ENCODE measurements at regions not wholly inside any gene's neighbourhood (a gene's known extent, or its start where the extent isn't known, plus 50 kb on each side); places are given as distances from the start of the nearest gene placed in this dataset.
"Not testable (repeated sequence)": the region's sequence is repeated elsewhere in the genome, so short reads cannot be mapped to it uniquely, and the experiment has no call there.

GRCh38 chr5:155116456-155117251 lies 103.1 kb downstream of the KIF4B start:
- DNase-seq, result no peak

GRCh38 chr5:155125551-155126095 lies 112.1 kb downstream of the KIF4B start:
- DNase-seq, result no peak

- no peak for DNase-seq
Measured at GRCh38 chr5:155126573-155126972, 113.0 kb downstream of the KIF4B start.

DNA sequence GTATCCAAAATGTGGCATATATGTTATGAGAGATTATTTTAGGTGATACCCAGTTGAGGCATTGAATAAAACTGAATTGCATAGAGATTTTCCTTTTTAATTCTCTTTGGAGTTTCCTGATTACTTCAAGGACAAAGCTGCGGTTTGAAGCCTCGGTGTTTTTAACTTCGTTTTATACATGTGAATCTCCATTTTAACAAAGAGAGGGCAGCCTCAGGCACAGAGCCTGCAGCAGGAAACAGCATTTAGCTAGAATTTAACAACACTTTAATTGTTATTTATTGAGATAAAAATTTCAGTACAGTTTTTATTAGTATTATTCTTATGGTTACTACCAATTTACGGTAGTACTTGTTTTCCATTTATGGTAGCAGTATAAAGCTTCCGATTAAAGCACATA lies 114.0 kb downstream of the KIF4B start:
- no peak for DNase-seq

GRCh38 chr5:155128786-155129512 lies 115.4 kb downstream of the KIF4B start:
- DNase-seq, result no peak

DNA sequence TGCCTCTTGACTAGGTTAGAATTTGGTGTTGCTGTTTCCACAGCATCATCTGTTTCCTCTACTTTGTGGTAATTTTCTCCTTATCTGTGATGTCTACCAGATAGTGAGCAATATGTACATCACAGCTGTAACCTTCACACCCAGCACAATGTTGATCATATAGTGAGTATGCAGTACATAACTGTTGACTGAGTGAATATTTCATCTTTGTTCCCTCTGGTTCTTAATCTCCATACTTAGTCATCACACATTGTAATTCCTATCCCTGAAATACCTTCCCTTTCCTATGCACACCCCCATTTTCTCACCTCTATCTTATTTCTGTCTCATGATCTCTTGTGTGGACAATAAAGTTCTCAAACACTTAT lies 115.9 kb downstream of the KIF4B start:
- DNase-seq, result no peak

DNA sequence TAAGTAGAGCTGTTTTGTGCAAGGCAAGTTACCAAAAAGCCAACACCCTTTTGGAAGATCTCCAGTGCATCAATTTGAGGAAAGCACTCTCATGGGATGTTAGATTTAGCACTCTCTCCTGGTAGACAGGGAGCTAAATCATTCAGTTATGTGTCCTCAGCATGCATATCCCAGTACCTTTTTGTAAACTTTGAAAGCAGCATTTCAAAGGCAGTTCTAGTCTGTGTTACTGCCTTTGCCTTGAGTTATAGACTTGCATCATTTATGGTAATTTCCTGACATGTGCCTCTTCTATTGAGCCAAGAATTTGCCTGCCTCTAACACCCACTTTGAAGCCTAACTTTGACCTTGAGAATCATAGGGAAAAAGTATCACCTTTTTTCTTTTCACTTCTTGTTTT lies 120.6 kb downstream of the KIF4B start:
- no peak for DNase-seq

DNA sequence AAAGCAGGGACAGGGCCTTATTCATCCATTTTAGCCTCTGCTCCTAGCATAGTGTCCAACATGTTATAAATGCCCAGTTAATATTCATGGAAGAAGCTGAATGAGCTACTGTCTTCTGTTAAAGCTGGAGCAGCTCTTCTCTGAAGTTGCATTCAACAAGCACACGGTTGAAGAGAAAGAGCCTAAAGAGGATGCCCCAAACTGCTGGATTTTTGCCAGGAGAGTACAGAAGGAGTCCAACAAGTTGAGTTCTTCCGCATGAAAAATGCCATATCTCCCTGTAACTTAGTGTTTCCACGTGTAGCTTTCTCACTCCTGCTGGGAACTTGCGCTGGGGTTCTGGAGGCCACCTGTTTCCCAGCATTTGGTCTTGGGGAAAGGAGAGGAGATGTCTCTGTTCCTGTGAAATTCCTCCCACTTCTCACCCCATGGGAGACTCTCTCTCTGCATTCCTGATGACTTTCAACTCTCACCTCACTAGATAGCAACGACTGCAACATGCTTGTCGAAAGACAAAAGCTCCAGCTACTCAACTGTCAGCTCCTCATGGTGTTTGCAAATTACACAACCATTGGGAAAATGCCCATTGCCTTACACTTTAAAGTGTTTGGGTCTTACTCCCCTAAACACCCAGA lies 122.8 kb downstream of the KIF4B start:
- no peak for DNase-seq

DNA sequence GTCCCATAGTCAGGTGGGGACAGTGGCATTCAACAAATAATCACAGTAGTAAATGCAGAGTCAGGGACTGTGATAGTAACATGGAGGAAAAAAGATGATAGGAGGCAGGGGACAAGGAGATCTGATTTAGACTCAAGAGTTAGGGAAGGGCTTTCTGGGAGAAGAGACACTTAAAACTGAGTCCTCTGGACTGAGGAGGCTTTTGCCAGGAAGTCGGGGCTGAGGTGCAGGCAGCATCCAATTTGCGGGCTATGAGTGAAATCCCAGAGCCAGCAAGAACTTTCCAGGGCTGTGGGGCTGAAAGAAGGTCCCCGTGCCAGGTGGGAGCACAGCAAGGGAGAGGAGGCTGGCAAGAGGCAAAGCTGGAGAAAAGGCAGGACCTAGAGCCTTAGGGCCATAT lies 124.1 kb downstream of the KIF4B start:
- no peak for DNase-seq

- no peak for DNase-seq
Measured at GRCh38 chr5:155140646-155141045, 127.1 kb downstream of the KIF4B start.

DNA sequence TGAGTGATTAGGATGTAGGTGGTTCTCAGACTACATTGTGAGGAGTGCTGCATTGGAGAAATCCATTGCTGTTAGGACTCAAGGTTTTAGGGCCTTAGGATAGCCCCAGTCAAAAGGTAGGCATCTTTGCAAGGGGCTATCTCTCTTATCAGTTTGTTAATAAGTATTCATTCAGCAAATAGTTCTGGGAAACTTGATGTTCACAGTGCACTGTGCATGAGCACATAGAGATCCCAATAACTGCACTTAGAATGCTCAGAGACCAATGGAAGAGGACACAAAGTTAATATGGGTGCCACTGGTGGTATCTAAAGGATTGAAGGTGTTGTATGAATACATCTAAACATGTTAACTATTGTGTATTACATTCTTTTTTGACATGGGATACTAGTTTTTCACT lies 131.4 kb downstream of the KIF4B start:
- DNase-seq, result no peak

GRCh38 chr5:155147222-155147621 lies 133.7 kb downstream of the KIF4B start:
- no peak for DNase-seq

DNA sequence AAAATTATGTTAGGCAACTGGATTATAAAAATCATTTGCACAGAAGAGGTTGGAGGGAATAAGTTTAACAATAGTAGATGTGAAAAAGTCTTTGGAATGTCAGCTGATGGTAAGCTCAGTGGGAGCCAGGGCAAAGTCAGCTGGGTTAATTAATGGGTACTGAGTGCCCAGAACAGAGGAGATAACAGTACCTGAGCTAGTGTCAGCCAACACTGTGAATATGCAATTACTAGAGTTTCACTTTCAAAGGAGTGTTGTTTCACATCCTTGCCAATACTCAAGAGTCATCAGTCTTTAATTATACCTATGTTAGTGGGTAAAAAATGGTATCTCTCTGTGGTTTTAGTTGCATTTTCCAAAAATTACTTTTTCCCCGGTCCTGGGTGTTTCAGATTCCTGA lies 135.1 kb downstream of the KIF4B start:
- no peak for DNase-seq

- DNase-seq, result no peak
Measured at GRCh38 chr5:155150012-155150411, 136.5 kb downstream of the KIF4B start.

- DNase-seq, result no peak
Measured at GRCh38 chr5:155154973-155155372, 141.4 kb downstream of the KIF4B start.

DNA sequence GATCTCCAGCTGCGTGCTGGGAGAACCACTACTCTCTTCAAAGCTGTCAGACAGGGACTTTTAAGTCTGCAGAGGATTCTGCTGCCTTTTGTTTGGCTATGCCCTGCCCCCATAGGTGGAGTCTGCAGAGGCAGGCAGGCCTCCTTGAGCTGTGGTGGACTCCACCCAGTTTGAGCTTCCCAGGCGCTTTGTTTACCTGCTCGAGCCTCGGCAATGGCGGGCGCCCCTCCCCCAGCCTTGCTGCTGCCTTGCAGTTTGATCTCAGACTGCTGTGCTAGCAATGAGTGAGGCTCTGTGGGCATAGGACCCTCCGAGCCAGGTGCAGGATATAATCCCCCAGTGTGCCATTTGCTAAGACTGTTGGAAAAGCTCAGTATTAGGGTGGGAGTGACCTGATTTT lies 149.5 kb downstream of the KIF4B start:
- DNase-seq, result not testable (repeated sequence)

DNA sequence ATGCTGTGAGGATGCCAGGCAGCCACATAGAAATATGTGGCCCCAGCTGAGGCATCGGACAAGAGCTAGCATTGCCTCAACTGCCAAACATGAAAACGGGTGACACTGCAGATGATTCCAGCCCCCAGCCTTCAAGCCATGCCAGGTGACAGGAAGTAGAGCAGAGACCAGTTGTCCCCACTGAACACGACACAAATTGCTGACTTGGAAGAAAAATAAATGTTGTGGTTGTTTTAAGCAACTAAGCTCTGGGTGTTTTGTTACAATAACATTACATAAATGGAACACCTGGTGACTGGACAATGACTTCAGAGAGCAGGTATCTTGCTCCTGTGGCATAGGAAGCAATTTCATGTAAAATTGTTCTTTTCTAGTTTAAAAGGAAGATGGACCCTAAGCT lies 154.2 kb downstream of the KIF4B start:
- no peak for DNase-seq

GRCh38 chr5:155181542-155181941 lies 168.0 kb downstream of the KIF4B start:
- DNase-seq, result no peak

- no peak for DNase-seq
Measured at GRCh38 chr5:155189476-155189875, 175.9 kb downstream of the KIF4B start.

- DNase-seq, result no peak
Measured at GRCh38 chr5:155189981-155190380, 176.4 kb downstream of the KIF4B start.

GRCh38 chr5:155193029-155193428 lies 179.5 kb downstream of the KIF4B start:
- no peak for DNase-seq

DNA sequence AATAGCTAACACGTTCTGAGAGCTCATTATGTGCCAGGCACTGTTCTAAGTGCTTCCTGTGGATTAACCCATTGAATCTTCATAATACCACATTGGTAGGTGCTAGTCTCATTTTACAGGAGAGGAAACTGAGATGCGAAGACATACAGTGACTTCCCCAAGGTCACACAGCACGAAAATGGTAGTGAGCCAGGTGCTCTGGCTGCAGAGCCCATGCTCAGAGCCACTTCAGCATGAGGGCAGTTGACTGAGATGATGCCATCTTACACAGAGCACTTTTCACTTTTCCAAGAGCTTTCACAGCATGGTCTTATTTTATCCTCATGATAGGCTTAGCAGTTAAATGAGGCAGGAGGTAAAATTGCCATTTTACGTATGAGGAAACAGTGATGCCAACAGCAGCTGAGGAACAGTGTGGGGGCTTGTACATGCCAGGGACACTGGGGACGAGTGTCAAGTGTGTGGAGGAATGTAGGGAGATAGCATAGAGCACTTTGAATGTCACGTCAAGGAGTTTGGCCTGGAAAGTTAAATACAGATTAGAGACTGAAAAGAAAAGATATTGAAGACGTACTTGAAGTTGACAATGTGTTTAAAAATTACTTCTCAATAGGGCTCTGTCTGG lies 180.0 kb downstream of the KIF4B start:
- DNase-seq, result no peak

DNA sequence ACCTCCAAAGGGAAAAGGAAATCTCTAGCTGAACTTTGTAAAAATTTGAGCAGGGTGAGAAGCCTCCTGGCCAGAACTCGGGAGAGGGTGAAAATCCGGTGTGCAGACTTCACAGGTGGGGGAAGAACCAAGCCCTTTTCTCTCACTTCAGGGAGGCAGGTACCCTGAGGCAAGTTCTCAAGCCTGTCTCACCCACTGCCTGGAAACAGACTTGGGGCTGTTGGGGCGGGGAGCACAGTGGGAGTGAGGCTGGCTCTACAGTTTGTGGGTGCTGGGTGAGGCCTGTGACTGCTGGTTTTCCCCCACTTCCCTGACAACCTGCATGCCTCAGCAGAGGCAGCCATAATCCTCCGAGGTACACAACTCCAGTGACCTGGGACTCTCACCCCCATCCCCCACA lies 187.1 kb downstream of the KIF4B start:
- no peak for DNase-seq

Measured in stimulated activated CD4-positive, alpha-beta T cell treated with anti-CD3 and anti-CD28 coated beads, Interleukin-4, amount 100 ng/mL, for 4 hours (primary cell).